Mammary epithelial cell (primary cell): ENCODE measurements at regions not wholly inside any gene's neighbourhood (a gene's known extent, or its start where the extent isn't known, plus 50 kb on each side); places are given as distances from the start of the nearest gene placed in this dataset.

ENCODE experiments used
- EZH2 ChIP-seq: IDR thresholded peaks from 2 replicates; pipeline ENCODE4 v1.6.1; 2012; ENCODE audit warnings: low read length, inconsistent platforms, borderline replicate concordance
- TF ChIP-seq, protein P1 (sequence below), 2 donors: IDR thresholded peaks in 1 of 2; conservative IDR thresholded peaks in 1 of 2; 2 replicates each; pipeline ENCODE4 v1.5.1; 2011 to 2012; ENCODE audit warnings: inconsistent platforms in 2 of 2, low read length in 2 of 2, mild to moderate bottlenecking in 2 of 2, control low read depth in 1 of 2, low read depth in 1 of 2; ENCODE audit not compliant: insufficient read depth in 1 of 2; ENCODE audit errors: extremely low read depth in 1 of 2

DNA sequence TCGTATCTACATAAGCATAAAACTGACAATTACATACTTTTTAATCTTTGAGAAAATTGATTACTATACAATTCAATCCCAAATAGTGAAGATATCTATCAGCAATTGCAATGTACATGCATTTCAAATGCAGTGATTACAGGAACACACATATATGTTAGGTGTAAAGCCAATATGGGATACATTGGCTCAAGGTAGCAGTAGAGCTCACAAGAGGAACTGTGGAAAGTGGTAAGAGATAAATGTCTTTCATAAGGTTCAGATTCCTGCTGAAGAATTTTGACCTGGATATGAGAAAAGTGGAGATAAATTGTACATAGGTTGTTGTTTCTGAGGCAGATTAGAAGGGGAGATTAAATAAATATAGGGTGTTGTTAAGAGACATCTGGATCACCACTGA, 1280.5 kb downstream of the OTOL1 start:
- TF ChIP-seq, protein P1, sequence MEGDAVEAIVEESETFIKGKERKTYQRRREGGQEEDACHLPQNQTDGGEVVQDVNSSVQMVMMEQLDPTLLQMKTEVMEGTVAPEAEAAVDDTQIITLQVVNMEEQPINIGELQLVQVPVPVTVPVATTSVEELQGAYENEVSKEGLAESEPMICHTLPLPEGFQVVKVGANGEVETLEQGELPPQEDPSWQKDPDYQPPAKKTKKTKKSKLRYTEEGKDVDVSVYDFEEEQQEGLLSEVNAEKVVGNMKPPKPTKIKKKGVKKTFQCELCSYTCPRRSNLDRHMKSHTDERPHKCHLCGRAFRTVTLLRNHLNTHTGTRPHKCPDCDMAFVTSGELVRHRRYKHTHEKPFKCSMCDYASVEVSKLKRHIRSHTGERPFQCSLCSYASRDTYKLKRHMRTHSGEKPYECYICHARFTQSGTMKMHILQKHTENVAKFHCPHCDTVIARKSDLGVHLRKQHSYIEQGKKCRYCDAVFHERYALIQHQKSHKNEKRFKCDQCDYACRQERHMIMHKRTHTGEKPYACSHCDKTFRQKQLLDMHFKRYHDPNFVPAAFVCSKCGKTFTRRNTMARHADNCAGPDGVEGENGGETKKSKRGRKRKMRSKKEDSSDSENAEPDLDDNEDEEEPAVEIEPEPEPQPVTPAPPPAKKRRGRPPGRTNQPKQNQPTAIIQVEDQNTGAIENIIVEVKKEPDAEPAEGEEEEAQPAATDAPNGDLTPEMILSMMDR (conservative IDR thresholded peaks at IDR 0.05 in 1 of 2, IDR thresholded peaks at IDR 0.05 in 1 of 2; ENCODE audit: extremely low read depth in 1 of 2, insufficient read depth in 1 of 2, low read depth in 1 of 2, low read length in 2 of 2) = no peak
- no peak for TF ChIP-seq EZH2
